GM23338 (cell line): ENCODE measurements at regions not wholly inside any gene's neighbourhood (a gene's known extent, or its start where the extent isn't known, plus 50 kb on each side); places are given as distances from the start of the nearest gene placed in this dataset.

Source experiments
- ATAC-seq: fragments of 200-7000 bp; cut with Tn5 transposase; 3 replicates; pipeline ENCODE4 v1.9.1; 2020
- DNase-seq: peaks from one replicate; pipeline ENCODE4 v3.0.0-alpha.2; 2015; ENCODE audit warnings: low spot score
- H2AFZ ChIP-seq: fragments of 200-600 bp; sonication (generic); 2 replicates; pipeline ENCODE4 v1.8.0; 2016; ENCODE audit warnings: antibody characterized with exemption, mild to moderate bottlenecking, moderate library complexity
- H3F3A ChIP-seq: fragments of 200-600 bp; sonication (generic); replicated peaks from 2 replicates; pipeline ENCODE4 v1.8.0; 2017; ENCODE audit warnings: antibody characterized with exemption, mixed run types, low read depth
- H3K27ac ChIP-seq: fragments of 200-600 bp; sonication (generic); 2 replicates; pipeline ENCODE4 v1.6.1; 2016; ENCODE audit warnings: low read depth
- H3K27me3 ChIP-seq: fragments of 200-600 bp; sonication (generic); 2 replicates; pipeline ENCODE4 v1.8.0; 2016; ENCODE audit warnings: mild to moderate bottlenecking, mixed run types, moderate library complexity; ENCODE audit not compliant: insufficient read depth
- H3K36me3 ChIP-seq: fragments of 200-600 bp; sonication (generic); 2 replicates; pipeline ENCODE4 v1.8.0; 2016; ENCODE audit warnings: mild to moderate bottlenecking; ENCODE audit not compliant: insufficient read depth
- H3K4me1 ChIP-seq: fragments of 200-600 bp; sonication (generic); 2 replicates; pipeline ENCODE4 v1.8.0; 2016; ENCODE audit warnings: mild to moderate bottlenecking, moderate library complexity; ENCODE audit not compliant: insufficient read depth
- H3K4me2 ChIP-seq: fragments of 200-600 bp; sonication (generic); 2 replicates; pipeline ENCODE4 v1.7.1; 2017; ENCODE audit warnings: mixed run types
- H3K4me3 ChIP-seq: fragments of 200-600 bp; sonication (generic); 2 replicates; pipeline ENCODE4 v1.6.1; 2016; ENCODE audit warnings: mixed run types
- H3K79me2 ChIP-seq: fragments of 200-600 bp; sonication (generic); replicated peaks from 2 replicates; pipeline ENCODE4 v1.8.0; 2017; ENCODE audit warnings: mild to moderate bottlenecking; ENCODE audit not compliant: insufficient read depth
- H3K9me2 ChIP-seq: fragments of 200-600 bp; sonication (generic); 2 replicates; pipeline ENCODE4 v1.8.0; 2017; ENCODE audit not compliant: insufficient read depth
- H4K20me1 ChIP-seq: fragments of 200-600 bp; sonication (generic); replicated peaks from 2 replicates; pipeline ENCODE4 v1.8.0; 2017; ENCODE audit warnings: mild to moderate bottlenecking; ENCODE audit not compliant: insufficient read depth
- H3K27ac Mint-ChIP-seq: 2 replicates; pipeline ENCODE4 v1.8.0; 2020; ENCODE audit warnings: inconsistent platforms, mild to moderate bottlenecking, moderate library complexity, mixed read lengths
- H3K27me3 Mint-ChIP-seq: 3 replicates; pipeline ENCODE4 v1.8.0; 2022; ENCODE audit warnings: low read depth, mild to moderate bottlenecking, moderate library complexity, mixed read lengths, inconsistent platforms; ENCODE audit not compliant: insufficient read depth, poor library complexity
- H3K36me3 Mint-ChIP-seq: 3 replicates; pipeline ENCODE4 v1.8.0; 2021; ENCODE audit warnings: low read depth, mild to moderate bottlenecking, inconsistent platforms, moderate library complexity, mixed read lengths
- H3K4me1 Mint-ChIP-seq: 3 replicates; pipeline ENCODE4 v1.8.0; 2020; ENCODE audit warnings: mild to moderate bottlenecking, inconsistent platforms, mixed read lengths
- H3K4me3 Mint-ChIP-seq: 3 replicates; pipeline ENCODE4 v1.8.0; 2021; ENCODE audit warnings: moderate library complexity, mild to moderate bottlenecking, inconsistent platforms, mixed read lengths
- H3K9me3 Mint-ChIP-seq: 3 replicates; pipeline ENCODE4 v1.8.0; 2020; ENCODE audit warnings: moderate library complexity, mild to moderate bottlenecking, inconsistent platforms, mixed read lengths
- CREB1 ChIP-seq: fragments of 250-450 bp; sonication (Bioruptor Pico); IDR thresholded peaks from 2 replicates; pipeline ENCODE4 v1.5.0; 2020; ENCODE audit warnings: low read depth, mild to moderate bottlenecking, moderate library complexity
- EZH2 ChIP-seq: fragments of 200-600 bp; sonication (generic); IDR thresholded peaks from one replicate; pipeline ENCODE4 v1.8.0; 2017; ENCODE audit warnings: antibody characterized with exemption, mild to moderate bottlenecking, low read depth; ENCODE audit not compliant: unreplicated experiment
- JUNB ChIP-seq: IDR thresholded peaks from one replicate; pipeline ENCODE4 v1.6.1; 2016; ENCODE audit warnings: antibody characterized with exemption; ENCODE audit not compliant: unreplicated experiment
- NANOG ChIP-seq: IDR thresholded peaks from 2 replicates; pipeline ENCODE4 v1.6.1; 2016; ENCODE audit warnings: antibody characterized with exemption, borderline replicate concordance
- REST ChIP-seq: IDR thresholded peaks from one replicate; pipeline ENCODE4 v1.6.1; 2018; ENCODE audit warnings: antibody characterized with exemption; ENCODE audit not compliant: unreplicated experiment
- STAT1 ChIP-seq: IDR thresholded peaks from one replicate; pipeline ENCODE4 v1.6.1; 2016; ENCODE audit warnings: antibody characterized with exemption; ENCODE audit not compliant: unreplicated experiment

- Histone ChIP-seq H3K9me2 (no peaks in the 10 kb centered on the region), H3F3A (no peaks in the 10 kb centered on the region), H3K4me1 (no peaks in the 10 kb centered on the region; the same call in 1 of the 2 replicates), H3K27ac (no peak overlapping the region), H4K20me1 (no peaks in the 10 kb centered on the region), H3K4me2 (no peak overlapping the region), H3K79me2 (no peaks in the 10 kb centered on the region), H3K4me3 (no peak overlapping the region), H3K27me3 (no peaks in the 10 kb centered on the region), H2AFZ (no peak overlapping the region), H3K36me3 (no peaks in the 10 kb centered on the region)
- H3K27me3 Mint-ChIP-seq, result peaks cover 7% of the 10 kb centered on the region
- peaks cover 8% of the 10 kb centered on the region; the same call in 2 of the 3 replicates for H3K36me3 Mint-ChIP-seq
- peaks cover 12% of the 10 kb centered on the region for H3K4me1 Mint-ChIP-seq
- TF ChIP-seq JUNB (no peak), NANOG (no peak), CREB1 (no peak), REST (no peak), STAT1 (no peak)
- H3K9me3 Mint-ChIP-seq, result peaks cover 18% of the 10 kb centered on the region
- DNase-seq (no peak), ATAC-seq (no peak)
- H3K27ac Mint-ChIP-seq, result no peak overlapping the region
- H3K4me3 Mint-ChIP-seq, result no peak overlapping the region
Measured at GRCh38 chr1:30658014-30658336, 65.4 kb downstream of the MATN1 start.

- no peak for DNase-seq
- Histone ChIP-seq H3K4me1 (no peaks in the 10 kb centered on the region), H3K9me2 (no peaks in the 10 kb centered on the region), H3K27ac (no peak overlapping the region), H3K4me2 (no peak overlapping the region), H3K79me2 (no peaks in the 10 kb centered on the region), H4K20me1 (no peaks in the 10 kb centered on the region), H3K27me3 (no peaks in the 10 kb centered on the region), H3K4me3 (no peak overlapping the region), H3K36me3 (no peaks in the 10 kb centered on the region), H2AFZ (no peak overlapping the region), H3F3A (no peaks in the 10 kb centered on the region)
- Mint-ChIP-seq H3K36me3 (peaks cover 8% of the 10 kb centered on the region; the same call in 2 of the 3 replicates), H3K27me3 (peaks cover 7% of the 10 kb centered on the region), H3K27ac (no peak overlapping the region), H3K4me1 (peaks cover 7% of the 10 kb centered on the region), H3K4me3 (no peak overlapping the region), H3K9me3 (peaks cover 18% of the 10 kb centered on the region)
- TF ChIP-seq EZH2, result no peak
- ATAC-seq, result peak; percentile 71
Measured at GRCh38 chr1:30657131-30658013, 66.0 kb downstream of the MATN1 start.
